H9 (cell line): ENCODE measurements at regions not wholly inside any gene's neighbourhood (a gene's known extent, or its start where the extent isn't known, plus 50 kb on each side); places are given as distances from the start of the nearest gene placed in this dataset.

Source experiments
- DNase-seq: peaks from one replicate; pipeline ENCODE4 v3.0.0-alpha.2; 2017
- H2AFZ ChIP-seq: one replicate; pipeline ENCODE4 v1.6.1; 2013; ENCODE audit warnings: mild to moderate bottlenecking, low read length, control low read depth, moderate library complexity
- H2AK5ac ChIP-seq: 2 replicates; pipeline ENCODE4 v1.6.1; 2013; ENCODE audit warnings: low read length, control low read depth, mixed read lengths; ENCODE audit not compliant: insufficient read length
- H2BK120ac ChIP-seq: one replicate; pipeline ENCODE4 v1.6.1; 2013; ENCODE audit warnings: low read depth, mild to moderate bottlenecking, low read length, control low read depth, inconsistent platforms; ENCODE audit not compliant: poor library complexity, severe bottlenecking
- H2BK12ac ChIP-seq: 2 replicates; pipeline ENCODE4 v1.6.1; 2013; ENCODE audit warnings: low read length, control low read depth, mixed read lengths, low read depth; ENCODE audit not compliant: insufficient read length
- H2BK15ac ChIP-seq: 2 replicates; pipeline ENCODE4 v1.6.1; 2013; ENCODE audit warnings: low read depth, low read length, control low read depth
- H2BK20ac ChIP-seq: one replicate; pipeline ENCODE4 v1.6.1; 2013; ENCODE audit warnings: low read depth, mild to moderate bottlenecking, low read length, control low read depth, inconsistent platforms; ENCODE audit not compliant: poor library complexity, severe bottlenecking
- H2BK5ac ChIP-seq: 2 replicates; pipeline ENCODE4 v1.6.1; 2013; ENCODE audit warnings: low read length, control low read depth, mixed read lengths; ENCODE audit not compliant: insufficient read length
- H3K14ac ChIP-seq: 2 replicates; pipeline ENCODE4 v1.6.1; 2013; ENCODE audit warnings: low read length, control low read depth; ENCODE audit not compliant: insufficient read depth
- H3K18ac ChIP-seq: 2 replicates; pipeline ENCODE4 v1.6.1; 2013; ENCODE audit warnings: low read depth, mild to moderate bottlenecking, mixed read lengths, low read length, control low read depth; ENCODE audit not compliant: insufficient read length
- H3K23ac ChIP-seq: 2 replicates; pipeline ENCODE4 v1.6.1; 2013; ENCODE audit warnings: low read length, control low read depth, mixed read lengths, low read depth; ENCODE audit not compliant: insufficient read length
- H3K23me2 ChIP-seq: 2 replicates; pipeline ENCODE4 v1.6.1; 2013; ENCODE audit warnings: low read depth, mild to moderate bottlenecking, mixed read lengths, low read length, control low read depth; ENCODE audit not compliant: insufficient read length, poor library complexity, severe bottlenecking
- H3K27ac ChIP-seq: 2 replicates; pipeline ENCODE4 v1.5.1; 2013; ENCODE audit warnings: low read length, control low read depth, mixed read lengths, low read depth; ENCODE audit not compliant: insufficient read length
- H3K27me3 ChIP-seq: 2 replicates; pipeline ENCODE4 v1.6.1; 2013; ENCODE audit warnings: low read length, control low read depth, inconsistent platforms; ENCODE audit not compliant: insufficient read depth
- H3K4ac ChIP-seq: 2 replicates; pipeline ENCODE4 v1.6.1; 2013; ENCODE audit warnings: low read depth, mild to moderate bottlenecking, control low read depth, inconsistent platforms, low read length, moderate library complexity
- H3K4me1 ChIP-seq: 2 replicates; pipeline ENCODE4 v1.6.1; 2013; ENCODE audit warnings: low read length, control low read depth, inconsistent platforms; ENCODE audit not compliant: insufficient read depth
- H3K4me2 ChIP-seq: 2 replicates; pipeline ENCODE4 v1.6.1; 2013; ENCODE audit warnings: low read length, control low read depth, mixed read lengths; ENCODE audit not compliant: insufficient read length, insufficient read depth
- H3K56ac ChIP-seq: 2 replicates; pipeline ENCODE4 v1.6.1; 2013; ENCODE audit warnings: low read depth, mild to moderate bottlenecking, mixed read lengths, low read length, control low read depth; ENCODE audit not compliant: insufficient read length
- H3K79me1 ChIP-seq: 2 replicates; pipeline ENCODE4 v1.6.1; 2013; ENCODE audit warnings: low read depth, mild to moderate bottlenecking, moderate library complexity, low read length, control low read depth, inconsistent platforms; ENCODE audit not compliant: insufficient read depth, poor library complexity, severe bottlenecking
- H3K79me2 ChIP-seq: 2 replicates; pipeline ENCODE4 v1.6.1; 2013; ENCODE audit warnings: low read length, control low read depth, inconsistent platforms; ENCODE audit not compliant: insufficient read depth
- H3K9ac ChIP-seq: 2 replicates; pipeline ENCODE4 v1.6.1; 2013; ENCODE audit warnings: low read length, control low read depth, mixed read lengths; ENCODE audit not compliant: insufficient read length; ENCODE audit errors: extremely low read depth
- H3K9me3 ChIP-seq: one replicate; pipeline ENCODE4 v1.6.1; 2013; ENCODE audit warnings: low read depth, low read length, inconsistent platforms; ENCODE audit not compliant: control insufficient read depth
- H3T11ph ChIP-seq: one replicate; pipeline ENCODE4 v1.6.1; 2013; ENCODE audit warnings: mild to moderate bottlenecking, low read length, control low read depth, inconsistent platforms
- H4K20me1 ChIP-seq: one replicate; pipeline ENCODE4 v1.6.1; 2013; ENCODE audit not compliant: control insufficient read depth, insufficient read length, insufficient read depth
- H4K5ac ChIP-seq: 2 replicates; pipeline ENCODE4 v1.6.1; 2013; ENCODE audit warnings: low read depth, mild to moderate bottlenecking, mixed read lengths, low read length, control low read depth; ENCODE audit not compliant: insufficient read length
- H4K8ac ChIP-seq: replicated peaks from 2 replicates; pipeline ENCODE4 v1.6.1; 2013; ENCODE audit warnings: low read length, control low read depth, mixed read lengths, low read depth; ENCODE audit not compliant: insufficient read length
- H4K91ac ChIP-seq: 2 replicates; pipeline ENCODE4 v1.6.1; 2013; ENCODE audit warnings: low read depth, mild to moderate bottlenecking, moderate library complexity, mixed read lengths, low read length, control low read depth; ENCODE audit not compliant: insufficient read length
- H3K27ac Mint-ChIP-seq, 3 experiments: 2 replicates in 2 of 3; 3 replicates in 1 of 3; pipeline ENCODE4 v1.8.0; 2020 to 2021; ENCODE audit warnings: mixed read lengths in 3 of 3, mild to moderate bottlenecking in 1 of 3, moderate library complexity in 1 of 3
- H3K27me3 Mint-ChIP-seq: 2 replicates; pipeline ENCODE4 v1.8.0; 2021; ENCODE audit warnings: low read depth, mild to moderate bottlenecking, moderate library complexity, mixed read lengths
- H3K36me3 Mint-ChIP-seq, 3 experiments: 2 replicates in 2 of 3; 3 replicates in 1 of 3; pipeline ENCODE4 v1.8.0; 2020 to 2021; ENCODE audit warnings: low read depth in 3 of 3, mixed read lengths in 3 of 3; ENCODE audit not compliant: insufficient read depth in 1 of 3
- H3K4me1 Mint-ChIP-seq, 2 experiments: 2 replicates each; pipeline ENCODE4 v1.8.0; 2020; ENCODE audit warnings: mixed read lengths in 2 of 2
- H3K4me3 Mint-ChIP-seq, 2 experiments: 2 replicates in 1 of 2; 3 replicates in 1 of 2; pipeline ENCODE4 v1.8.0; 2020 to 2021; ENCODE audit warnings: mild to moderate bottlenecking in 2 of 2, mixed read lengths in 2 of 2, moderate library complexity in 1 of 2
- H3K9me3 Mint-ChIP-seq, 2 experiments: 2 replicates in 1 of 2; 3 replicates in 1 of 2; pipeline ENCODE4 v1.8.0; 2020; ENCODE audit warnings: mild to moderate bottlenecking in 2 of 2, mixed read lengths in 2 of 2, moderate library complexity in 1 of 2
- CTCF ChIP-seq: fragments of 200-600 bp; sonication (generic); conservative IDR thresholded peaks from 3 replicates; pipeline ENCODE4 v1.8.0; 2021; ENCODE audit warnings: antibody characterized with exemption, mild to moderate bottlenecking
- WGBS: extraction: QIAGEN DNeasy Blood & Tissue Kit; methylation state at CpG from one replicate; pipeline ENCODE4 v1.1.7; 2013; ENCODE audit warnings: missing lambda C conversion rate, low lambda C conversion rate, mixed read lengths; ENCODE audit not compliant: insufficient read length; ENCODE audit errors: extremely low coverage; 5-methylcytosine and 5-hydroxymethylcytosine counted together

- H3K9me3 Mint-ChIP-seq: no peaks in the 10 kb centered on the region
- no peaks in the 10 kb centered on the region for H3K79me2 ChIP-seq
- no peak overlapping the region for H2AK5ac ChIP-seq
These were observed 999.3 kb downstream of the VRK1 start for GRCh38 chr14:97796511-97796910.

More at GRCh38 chr14:97796511-97796910, 999.3 kb downstream of the VRK1 start:
- peaks cover 4 to 5% of the 10 kb centered on the region in 2 experiments for H3K4me1 Mint-ChIP-seq
- no peaks in the 10 kb centered on the region; the same call in none of the 2 replicates for H3K27me3 Mint-ChIP-seq
- H4K91ac ChIP-seq: no peak overlapping the region
- no peak overlapping the region for H3K14ac ChIP-seq
- no peaks in the 10 kb centered on the region for H3K27me3 ChIP-seq
- no peak for DNase-seq
- no peaks in the 10 kb centered on the region for H3K23me2 ChIP-seq
- H4K8ac ChIP-seq: no peak overlapping the region
- no peak overlapping the region for H4K5ac ChIP-seq
- H3K27ac ChIP-seq: no peak overlapping the region
- WGBS: no CpG with 5 or more reads among the region's 5 CpGs
- no peak overlapping the region for H3K9ac ChIP-seq
- no peak overlapping the region for H2AFZ ChIP-seq
- H3K27ac Mint-ChIP-seq: no peak overlapping the region
- H3K18ac ChIP-seq: no peak overlapping the region
- H3K56ac ChIP-seq: no peak overlapping the region
- no peak overlapping the region for H3K4me3 Mint-ChIP-seq
- H4K20me1 ChIP-seq: no peaks in the 10 kb centered on the region
- no peak overlapping the region for H3T11ph ChIP-seq
- H3K4ac ChIP-seq: no peak overlapping the region
- H3K4me1 ChIP-seq: no peaks in the 10 kb centered on the region
- no peak overlapping the region for H2BK5ac ChIP-seq
- no peaks in the 10 kb centered on the region for H3K36me3 Mint-ChIP-seq
- H2BK12ac ChIP-seq: no peak overlapping the region
- no peak for TF ChIP-seq CTCF
- no peak overlapping the region for H3K23ac ChIP-seq
- no peak overlapping the region for H2BK20ac ChIP-seq
- no peak overlapping the region for H3K4me2 ChIP-seq
- H2BK15ac ChIP-seq: no peak overlapping the region
- no peaks in the 10 kb centered on the region for H3K9me3 ChIP-seq
- H2BK120ac ChIP-seq: no peak overlapping the region
- no peaks in the 10 kb centered on the region for H3K79me1 ChIP-seq
